ENCODE measurements at regions not wholly inside any gene's neighbourhood (a gene's known extent, or its start where the extent isn't known, plus 50 kb on each side); places are given as distances from the start of the nearest gene placed in this dataset.

- TF ChIP-seq POLR2AphosphoS5 (IDR thresholded peaks at IDR 0.05; ENCODE audit: low read depth, low read length) = no peak
- TF ChIP-seq, protein P1, sequence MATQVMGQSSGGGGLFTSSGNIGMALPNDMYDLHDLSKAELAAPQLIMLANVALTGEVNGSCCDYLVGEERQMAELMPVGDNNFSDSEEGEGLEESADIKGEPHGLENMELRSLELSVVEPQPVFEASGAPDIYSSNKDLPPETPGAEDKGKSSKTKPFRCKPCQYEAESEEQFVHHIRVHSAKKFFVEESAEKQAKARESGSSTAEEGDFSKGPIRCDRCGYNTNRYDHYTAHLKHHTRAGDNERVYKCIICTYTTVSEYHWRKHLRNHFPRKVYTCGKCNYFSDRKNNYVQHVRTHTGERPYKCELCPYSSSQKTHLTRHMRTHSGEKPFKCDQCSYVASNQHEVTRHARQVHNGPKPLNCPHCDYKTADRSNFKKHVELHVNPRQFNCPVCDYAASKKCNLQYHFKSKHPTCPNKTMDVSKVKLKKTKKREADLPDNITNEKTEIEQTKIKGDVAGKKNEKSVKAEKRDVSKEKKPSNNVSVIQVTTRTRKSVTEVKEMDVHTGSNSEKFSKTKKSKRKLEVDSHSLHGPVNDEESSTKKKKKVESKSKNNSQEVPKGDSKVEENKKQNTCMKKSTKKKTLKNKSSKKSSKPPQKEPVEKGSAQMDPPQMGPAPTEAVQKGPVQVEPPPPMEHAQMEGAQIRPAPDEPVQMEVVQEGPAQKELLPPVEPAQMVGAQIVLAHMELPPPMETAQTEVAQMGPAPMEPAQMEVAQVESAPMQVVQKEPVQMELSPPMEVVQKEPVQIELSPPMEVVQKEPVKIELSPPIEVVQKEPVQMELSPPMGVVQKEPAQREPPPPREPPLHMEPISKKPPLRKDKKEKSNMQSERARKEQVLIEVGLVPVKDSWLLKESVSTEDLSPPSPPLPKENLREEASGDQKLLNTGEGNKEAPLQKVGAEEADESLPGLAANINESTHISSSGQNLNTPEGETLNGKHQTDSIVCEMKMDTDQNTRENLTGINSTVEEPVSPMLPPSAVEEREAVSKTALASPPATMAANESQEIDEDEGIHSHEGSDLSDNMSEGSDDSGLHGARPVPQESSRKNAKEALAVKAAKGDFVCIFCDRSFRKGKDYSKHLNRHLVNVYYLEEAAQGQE (IDR thresholded peaks at IDR 0.05; ENCODE audit: insufficient read depth in 1 of 2, low read depth in 2 of 2, low read length in 2 of 2) = no peak
- no peak for TF ChIP-seq SIN3A (IDR thresholded peaks at IDR 0.05; ENCODE audit: borderline replicate concordance, insufficient read depth, low read length)
- TF ChIP-seq TAF1 (IDR thresholded peaks at IDR 0.05; ENCODE audit: borderline replicate concordance, insufficient read depth, low read length) = no peak
Measured at GRCh38 chr20:30168800-30169138, 1088.7 kb upstream of the DEFB115 start.
